CD14-positive monocyte (primary cell): ENCODE measurements at regions not wholly inside any gene's neighbourhood (a gene's known extent, or its start where the extent isn't known, plus 50 kb on each side); places are given as distances from the start of the nearest gene placed in this dataset.

ENCODE experiments used
- DNase-seq, 3 donors: peaks; one replicate each; pipeline ENCODE4 v3.0.0-alpha.2; 2011 to 2022
- H2AFZ ChIP-seq: 2 replicates; pipeline ENCODE4 v1.6.0; 2012; ENCODE audit warnings: mild to moderate bottlenecking, low read depth, low read length, inconsistent platforms; ENCODE audit not compliant: insufficient read depth, poor library complexity, severe bottlenecking
- H3K27ac ChIP-seq, 2 donors: 1 replicate in 1 of 2; 2 replicates in 1 of 2; pipeline ENCODE4 v1.5.1; 2012 to 2013; ENCODE audit warnings: low read length in 2 of 2, control low read depth in 1 of 2, inconsistent platforms in 1 of 2, low read depth in 1 of 2, mild to moderate bottlenecking in 1 of 2
- H3K27me3 ChIP-seq, 2 donors: one replicate each; pipeline versions ENCODE4 v1.6.0 to v1.6.1; 2011 to 2013; ENCODE audit warnings: low read length in 2 of 2; ENCODE audit not compliant: control insufficient read depth in 2 of 2, insufficient read depth in 2 of 2
- H3K36me3 ChIP-seq, 2 donors: replicated peaks in 1 of 2; 1 replicate in 1 of 2; 2 replicates in 1 of 2; pipeline versions ENCODE4 v1.5.1 to v1.6.1; 2012 to 2013; ENCODE audit warnings: low read length in 2 of 2, control low read depth in 1 of 2, inconsistent platforms in 1 of 2, mild to moderate bottlenecking in 1 of 2; ENCODE audit not compliant: insufficient read depth in 2 of 2, control insufficient read depth in 1 of 2
- H3K4me1 ChIP-seq, 2 donors: 1 replicate in 1 of 2; 2 replicates in 1 of 2; pipeline versions ENCODE4 v1.5.1 to v1.6.1; 2012 to 2013; ENCODE audit warnings: low read length in 2 of 2, control low read depth in 1 of 2, inconsistent platforms in 1 of 2, mild to moderate bottlenecking in 1 of 2, moderate library complexity in 1 of 2; ENCODE audit not compliant: insufficient read depth in 2 of 2, control insufficient read depth in 1 of 2
- H3K4me2 ChIP-seq: replicated peaks from 2 replicates; pipeline ENCODE3; 2012; ENCODE audit warnings: low read length, moderate library complexity, mild to moderate bottlenecking; ENCODE audit not compliant: poor library complexity, severe bottlenecking; ENCODE audit errors: extremely low read depth
- H3K4me3 ChIP-seq, 3 experiments: fragments of 200-600 bp in 1 of 3; sonication (generic) in 1 of 3; replicated peaks in 1 of 3; 1 replicate in 2 of 3; 2 replicates in 1 of 3; pipeline ENCODE4 v1.5.1; 2011 to 2013; ENCODE audit warnings: low read length in 3 of 3, mild to moderate bottlenecking in 3 of 3, control low read depth in 2 of 3, low read depth in 2 of 3, inconsistent platforms in 1 of 3, moderate library complexity in 1 of 3
- H3K79me2 ChIP-seq: 2 replicates; pipeline ENCODE4 v1.6.0; 2012; ENCODE audit warnings: mild to moderate bottlenecking, control low read depth, inconsistent platforms, low read length, moderate library complexity; ENCODE audit not compliant: insufficient read depth
- H3K9ac ChIP-seq: 2 replicates; pipeline ENCODE4 v1.6.0; 2017; ENCODE audit warnings: low read length, mild to moderate bottlenecking; ENCODE audit not compliant: insufficient read depth, poor library complexity, severe bottlenecking
- H3K9me3 ChIP-seq, 2 donors: replicated peaks in 1 of 2; 1 replicate in 1 of 2; 2 replicates in 1 of 2; pipeline versions ENCODE4 v1.5.1 to v1.6.1; 2012 to 2013; ENCODE audit warnings: low read length in 2 of 2, control low read depth in 1 of 2; ENCODE audit not compliant: control insufficient read depth in 1 of 2, insufficient read depth in 1 of 2
- H4K20me1 ChIP-seq: 2 replicates; pipeline ENCODE4 v1.6.0; 2012; ENCODE audit warnings: mild to moderate bottlenecking, low read length, control low read depth, moderate library complexity; ENCODE audit not compliant: insufficient read depth
- H3K27ac Mint-ChIP-seq, 7 donors: one replicate each; pipeline ENCODE4 v1.8.0; 2020; ENCODE audit warnings: mild to moderate bottlenecking in 7 of 7, mixed read lengths in 7 of 7, moderate library complexity in 6 of 7, inconsistent platforms in 2 of 7
- H3K27me3 Mint-ChIP-seq, 3 donors: one replicate each; pipeline ENCODE4 v1.8.0; 2021 to 2022; ENCODE audit warnings: low read depth in 3 of 3, mild to moderate bottlenecking in 3 of 3, mixed read lengths in 3 of 3, moderate library complexity in 3 of 3, inconsistent platforms in 1 of 3
- H3K36me3 Mint-ChIP-seq, 2 donors: one replicate each; pipeline ENCODE4 v1.8.0; 2020; ENCODE audit warnings: mixed read lengths in 2 of 2, inconsistent platforms in 1 of 2, mild to moderate bottlenecking in 1 of 2
- H3K4me1 Mint-ChIP-seq: one replicate; pipeline ENCODE4 v1.8.0; 2020; ENCODE audit warnings: mild to moderate bottlenecking, mixed read lengths
- H3K4me3 Mint-ChIP-seq, 2 donors: one replicate each; pipeline ENCODE4 v1.8.0; 2020; ENCODE audit warnings: mild to moderate bottlenecking in 2 of 2, mixed read lengths in 2 of 2, moderate library complexity in 1 of 2
- H3K9me3 Mint-ChIP-seq, 7 donors: one replicate each; pipeline ENCODE4 v1.8.0; 2020 to 2022; ENCODE audit warnings: mixed read lengths in 7 of 7, mild to moderate bottlenecking in 6 of 7, moderate library complexity in 6 of 7, inconsistent platforms in 2 of 7
- WGBS: methylation state at CpG from one replicate; pipeline ENCODE4 v1.1.5; 2013; ENCODE audit warnings: missing lambda C conversion rate; ENCODE audit not compliant: insufficient coverage; 5-methylcytosine and 5-hydroxymethylcytosine counted together
- intact Hi-C, 2 donors: fragments of 100-400 bp; cut with micrococcal nuclease; formaldehyde crosslinking; loops; one replicate each; pipeline versions ENCODE4 v1.15.0 to v1.15.1; 2023
- TF ChIP-seq, protein P1 (sequence below): fragments of 200-600 bp; IDR thresholded peaks from one replicate; pipeline ENCODE4 v1.8.0; 2022; ENCODE audit warnings: antibody characterized with exemption, mild to moderate bottlenecking

DNA sequence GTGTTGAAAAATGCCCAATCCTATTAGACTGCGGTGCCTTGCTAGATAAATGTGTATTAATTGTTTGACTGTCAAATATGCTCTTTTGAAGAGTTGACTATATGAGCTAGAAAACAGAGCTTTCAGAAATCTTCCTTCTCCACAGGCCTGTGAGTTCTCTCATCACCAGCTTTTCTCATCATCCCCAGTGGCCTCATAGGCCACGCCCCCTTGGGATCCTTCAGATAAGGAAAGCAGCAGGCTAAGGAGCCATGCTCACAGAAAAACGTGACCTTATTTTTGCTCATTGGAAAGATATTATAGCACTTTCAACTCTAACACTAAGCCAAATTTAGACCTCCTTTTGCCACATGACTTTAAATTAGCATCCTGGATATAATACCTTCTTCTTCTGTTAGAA, 514.4 kb upstream of the ARRDC4 start:
- Mint-ChIP-seq H3K36me3 (no peaks in the 10 kb centered on the region), H3K9me3 (peaks cover 0 to 13% (median 2%) of the 10 kb centered on the region in 7 donors), H3K27ac (no peak overlapping the region), H3K4me1 (no peaks in the 10 kb centered on the region), H3K27me3 (peaks cover 0 to 2% (median 0%) of the 10 kb centered on the region in 3 donors), H3K4me3 (no peak overlapping the region)
- no peaks in the 10 kb centered on the region for H3K79me2 ChIP-seq
- H3K27me3 ChIP-seq = no peaks in the 10 kb centered on the region
- H3K27ac ChIP-seq = no peak overlapping the region
- H4K20me1 ChIP-seq = no peaks in the 10 kb centered on the region
- no peak overlapping the region for H2AFZ ChIP-seq
- H3K9me3 ChIP-seq = no peaks in the 10 kb centered on the region
- no peak overlapping the region for H3K9ac ChIP-seq
- H3K4me1 ChIP-seq = no peaks in the 10 kb centered on the region
- intact Hi-C loops = no loop called here
- H3K4me3 ChIP-seq = no peak overlapping the region
- no peak overlapping the region for H3K4me2 ChIP-seq
- DNase-seq = no peak
- TF ChIP-seq, protein P1, sequence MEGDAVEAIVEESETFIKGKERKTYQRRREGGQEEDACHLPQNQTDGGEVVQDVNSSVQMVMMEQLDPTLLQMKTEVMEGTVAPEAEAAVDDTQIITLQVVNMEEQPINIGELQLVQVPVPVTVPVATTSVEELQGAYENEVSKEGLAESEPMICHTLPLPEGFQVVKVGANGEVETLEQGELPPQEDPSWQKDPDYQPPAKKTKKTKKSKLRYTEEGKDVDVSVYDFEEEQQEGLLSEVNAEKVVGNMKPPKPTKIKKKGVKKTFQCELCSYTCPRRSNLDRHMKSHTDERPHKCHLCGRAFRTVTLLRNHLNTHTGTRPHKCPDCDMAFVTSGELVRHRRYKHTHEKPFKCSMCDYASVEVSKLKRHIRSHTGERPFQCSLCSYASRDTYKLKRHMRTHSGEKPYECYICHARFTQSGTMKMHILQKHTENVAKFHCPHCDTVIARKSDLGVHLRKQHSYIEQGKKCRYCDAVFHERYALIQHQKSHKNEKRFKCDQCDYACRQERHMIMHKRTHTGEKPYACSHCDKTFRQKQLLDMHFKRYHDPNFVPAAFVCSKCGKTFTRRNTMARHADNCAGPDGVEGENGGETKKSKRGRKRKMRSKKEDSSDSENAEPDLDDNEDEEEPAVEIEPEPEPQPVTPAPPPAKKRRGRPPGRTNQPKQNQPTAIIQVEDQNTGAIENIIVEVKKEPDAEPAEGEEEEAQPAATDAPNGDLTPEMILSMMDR = no peak
- no peaks in the 10 kb centered on the region for H3K36me3 ChIP-seq
- 90% methylated on average over 2 of the region's 3 CpGs for WGBS

DNA sequence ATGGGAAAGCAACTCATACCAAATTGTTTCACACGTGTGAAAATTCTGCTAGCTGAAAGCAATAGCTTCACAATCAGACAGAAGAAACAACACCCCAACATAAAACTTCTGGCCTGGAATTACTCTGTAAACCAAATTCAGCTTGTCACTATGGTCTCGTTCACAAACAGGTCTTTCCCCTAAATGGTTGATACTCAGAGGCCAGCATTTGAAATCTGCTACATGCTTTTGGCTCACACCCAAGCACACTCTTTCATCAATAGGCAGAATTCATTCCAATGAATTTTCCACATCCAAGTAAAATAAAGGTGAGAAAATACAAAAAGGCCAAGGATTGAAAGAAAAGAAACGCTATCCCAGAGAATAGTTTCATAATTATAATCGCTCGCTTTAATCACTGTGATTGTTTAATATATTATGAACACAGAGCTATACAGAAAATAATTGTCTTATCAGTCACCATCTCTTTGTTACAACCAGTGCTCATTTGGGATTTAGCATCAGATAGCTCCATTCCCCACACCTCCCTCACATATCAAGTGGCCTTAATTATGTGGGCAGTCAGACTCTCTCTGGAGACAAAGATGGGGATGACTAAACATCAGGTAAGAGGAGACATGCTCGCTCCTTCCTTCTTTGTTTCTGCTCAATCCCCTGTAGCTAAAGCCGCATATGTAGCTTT, 503.8 kb upstream of the ARRDC4 start:
- Mint-ChIP-seq H3K36me3 (no peaks in the 10 kb centered on the region), H3K27me3 (peaks cover 0 to 1% (median 0%) of the 10 kb centered on the region in 3 donors), H3K9me3 (peaks cover 0 to 2% (median 0%) of the 10 kb centered on the region in 7 donors), H3K27ac (no peak overlapping the region), H3K4me1 (no peaks in the 10 kb centered on the region), H3K4me3 (no peak overlapping the region)
- no peaks in the 10 kb centered on the region for H3K4me1 ChIP-seq
- no peaks in the 10 kb centered on the region for H3K27me3 ChIP-seq
- H3K9me3 ChIP-seq = no peaks in the 10 kb centered on the region
- no peak overlapping the region for H3K9ac ChIP-seq
- whole genome bisulfite sequencing = 50% methylated on average over 1 of the region's 7 CpGs
- H3K79me2 ChIP-seq = no peaks in the 10 kb centered on the region
- H4K20me1 ChIP-seq = no peaks in the 10 kb centered on the region
- intact Hi-C loops = no loop called here
- no peak overlapping the region for H3K4me3 ChIP-seq
- H3K4me2 ChIP-seq = no peak overlapping the region
- no peaks in the 10 kb centered on the region for H3K36me3 ChIP-seq
- H3K27ac ChIP-seq = no peak overlapping the region
- no peak for DNase-seq
- TF ChIP-seq, protein P1 = no peak
- H2AFZ ChIP-seq = no peak overlapping the region
